Coronary artery (tissue), 2 donors: ENCODE measurements at regions not wholly inside any gene's neighbourhood (a gene's known extent, or its start where the extent isn't known, plus 50 kb on each side); places are given as distances from the start of the nearest gene placed in this dataset.
"Not testable (repeated sequence)": the region's sequence is repeated elsewhere in the genome, so short reads cannot be mapped to it uniquely, and the experiment has no call there.

Source experiments
- DNase-seq: peaks from one replicate; pipeline ENCODE4 v3.0.0-alpha.2; 2017; ENCODE audit warnings: low spot score
- H3K27ac ChIP-seq, 2 donors: fragments of 200-600 bp; sonication (generic); one replicate each; pipeline ENCODE4 v1.5.1; 2016 to 2019
- H3K4me3 ChIP-seq: fragments of 200-600 bp; sonication (generic); 2 replicates; pipeline ENCODE4 v1.5.1; 2016; ENCODE audit warnings: mild to moderate bottlenecking, moderate library complexity
- CTCF ChIP-seq: fragments of 200-600 bp; sonication (generic); IDR thresholded peaks from one replicate; pipeline ENCODE4 v1.5.1; 2019; ENCODE audit warnings: antibody characterized with exemption

GRCh38 chr1:192513196-192513595 lies 62.4 kb upstream of the RGS1 start:
- DNase-seq = no peak
- H3K4me3 ChIP-seq = no peak overlapping the region
- no peak for TF ChIP-seq CTCF
- no peak overlapping the region for H3K27ac ChIP-seq

GRCh38 chr1:192513697-192514096 lies 61.9 kb upstream of the RGS1 start:
- no peak overlapping the region for H3K27ac ChIP-seq
- H3K4me3 ChIP-seq = no peak overlapping the region
- TF ChIP-seq CTCF = no peak

GRCh38 chr1:192516776-192517297 lies 58.7 kb upstream of the RGS1 start:
- TF ChIP-seq CTCF = no peak
- no peak overlapping the region for H3K4me3 ChIP-seq
- no peak for DNase-seq
- H3K27ac ChIP-seq = no peak overlapping the region

More at GRCh38 chr1:192513697-192514096, 61.9 kb upstream of the RGS1 start:
- DNase-seq = no peak

- not testable (repeated sequence) for H3K4me3 ChIP-seq, DNase-seq, H3K27ac ChIP-seq
These were observed 57.7 kb upstream of the RGS1 start for GRCh38 chr1:192517716-192518355.

DNA sequence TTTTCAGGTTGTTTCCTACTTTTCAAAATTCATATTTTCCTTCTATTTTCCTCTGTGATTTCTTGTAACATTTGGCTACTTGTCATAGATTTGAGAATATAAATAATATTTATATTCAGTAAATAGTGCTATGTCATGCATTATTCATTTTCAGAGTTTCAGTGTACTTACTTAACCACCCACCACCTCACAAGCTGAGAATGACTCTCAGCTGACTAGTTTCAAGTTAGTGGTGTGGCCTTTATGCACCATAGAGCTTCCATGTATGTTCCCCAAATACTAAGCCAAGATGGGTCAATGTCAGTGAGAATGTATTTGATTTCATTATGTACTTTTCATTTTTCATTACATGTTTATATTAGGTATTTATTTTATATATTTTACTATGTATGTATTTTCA lies 56.9 kb upstream of the RGS1 start:
- no peak for TF ChIP-seq CTCF
- Histone ChIP-seq H3K4me3 (no peak overlapping the region), H3K27ac (no peak overlapping the region)
- DNase-seq = no peak

DNA sequence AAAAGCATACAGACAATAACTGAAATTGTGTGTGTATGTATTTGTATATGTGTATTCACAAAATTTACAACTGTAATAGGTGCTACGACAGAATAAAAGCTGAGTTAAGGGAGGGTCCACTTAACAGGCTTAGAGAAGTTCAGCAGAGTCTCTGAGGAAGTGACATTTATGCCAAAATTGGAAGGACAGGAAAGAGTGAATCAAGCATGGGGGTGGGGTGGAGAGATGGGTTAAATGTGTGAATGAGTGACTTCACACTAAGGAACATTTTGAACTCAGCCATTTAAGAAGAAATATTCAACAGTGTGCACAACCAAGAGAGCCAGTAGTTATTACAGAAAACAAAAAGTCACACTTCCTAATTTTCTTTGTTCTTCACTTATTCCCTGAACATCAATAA lies 53.8 kb upstream of the RGS1 start:
- Histone ChIP-seq H3K27ac (no peak overlapping the region), H3K4me3 (no peak overlapping the region)
- DNase-seq = no peak
- no peak for TF ChIP-seq CTCF

DNA sequence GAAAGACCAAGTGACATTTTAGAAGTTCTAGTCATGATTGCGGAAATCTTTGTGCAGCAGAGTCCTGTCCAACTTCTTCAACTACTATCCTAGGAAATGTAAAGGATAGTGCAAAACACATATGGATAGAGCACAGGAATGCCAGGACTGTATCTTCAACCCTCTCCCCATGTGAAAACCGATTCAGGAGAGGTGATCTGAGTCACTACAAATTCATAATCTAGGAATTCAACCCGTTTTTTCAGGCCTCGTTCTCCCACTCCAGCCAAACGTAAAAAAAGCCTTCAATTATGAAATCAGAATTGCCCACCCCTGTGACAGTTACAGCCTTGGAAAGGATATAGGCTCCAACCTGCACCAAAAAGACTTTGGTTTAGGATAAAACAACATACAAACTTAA lies 52.9 kb upstream of the RGS1 start:
- no peak for DNase-seq
- TF ChIP-seq CTCF = no peak
- Histone ChIP-seq H3K27ac (peak overlapping the region in 1 of 2 donors; percentile 78), H3K4me3 (no peak overlapping the region)
